Left lung (tissue), 4 donors: ENCODE measurements at regions not wholly inside any gene's neighbourhood (a gene's known extent, or its start where the extent isn't known, plus 50 kb on each side); places are given as distances from the start of the nearest gene placed in this dataset.

Experiments used
- ATAC-seq: fragments of 200-7000 bp; cut with Tn5 transposase; one replicate; pipeline ENCODE4 v1.9.1; 2020; ENCODE audit warnings: moderate library complexity
- DNase-seq, 4 donors: peaks; one replicate each; pipeline ENCODE4 v3.0.0-alpha.2; 2013 to 2020
- H3K27ac ChIP-seq, 2 donors: fragments of 200-600 bp; sonication (generic) in 1 of 2; one replicate each; pipeline versions ENCODE4 v1.5.0 to v1.8.0; 2020 to 2021
- H3K27me3 ChIP-seq, 2 donors: fragments of 200-600 bp; sonication (generic) in 1 of 2; one replicate each; pipeline versions ENCODE4 v1.5.0 to v1.8.0; 2020 to 2021
- H3K36me3 ChIP-seq, 2 donors: fragments of 200-600 bp; sonication (generic) in 1 of 2; one replicate each; pipeline versions ENCODE4 v1.5.0 to v1.8.0; 2020 to 2021
- H3K4me1 ChIP-seq, 2 donors: fragments of 200-600 bp; one replicate each; pipeline ENCODE4 v1.8.0; 2021
- H3K4me3 ChIP-seq, 2 donors: fragments of 200-600 bp; sonication (generic) in 1 of 2; one replicate each; pipeline versions ENCODE4 v1.5.0 to v1.8.0; 2020 to 2021; ENCODE audit warnings: mild to moderate bottlenecking in 1 of 2
- H3K9me3 ChIP-seq, 2 donors: fragments of 200-600 bp; sonication (generic) in 1 of 2; one replicate each; pipeline versions ENCODE4 v1.5.0 to v1.8.0; 2020 to 2021
- intact Hi-C, 2 donors: fragments of 100-400 bp; cut with DNase I; formaldehyde crosslinking; loops; one replicate each; pipeline versions ENCODE4 v1.11.2 to v1.14.2; 2022
- TF ChIP-seq, protein P1 (sequence below), 2 donors: fragments of 200-600 bp; sonication (generic) in 1 of 2; IDR thresholded peaks; one replicate each; pipeline versions ENCODE4 v1.5.0 to v1.8.0; 2021; ENCODE audit warnings: antibody characterized with exemption in 2 of 2
- donor health status: DM: no; HTN: yes; CAD: no.
- donor health status: DM: no; HTN: no; CAD: no.

DNA sequence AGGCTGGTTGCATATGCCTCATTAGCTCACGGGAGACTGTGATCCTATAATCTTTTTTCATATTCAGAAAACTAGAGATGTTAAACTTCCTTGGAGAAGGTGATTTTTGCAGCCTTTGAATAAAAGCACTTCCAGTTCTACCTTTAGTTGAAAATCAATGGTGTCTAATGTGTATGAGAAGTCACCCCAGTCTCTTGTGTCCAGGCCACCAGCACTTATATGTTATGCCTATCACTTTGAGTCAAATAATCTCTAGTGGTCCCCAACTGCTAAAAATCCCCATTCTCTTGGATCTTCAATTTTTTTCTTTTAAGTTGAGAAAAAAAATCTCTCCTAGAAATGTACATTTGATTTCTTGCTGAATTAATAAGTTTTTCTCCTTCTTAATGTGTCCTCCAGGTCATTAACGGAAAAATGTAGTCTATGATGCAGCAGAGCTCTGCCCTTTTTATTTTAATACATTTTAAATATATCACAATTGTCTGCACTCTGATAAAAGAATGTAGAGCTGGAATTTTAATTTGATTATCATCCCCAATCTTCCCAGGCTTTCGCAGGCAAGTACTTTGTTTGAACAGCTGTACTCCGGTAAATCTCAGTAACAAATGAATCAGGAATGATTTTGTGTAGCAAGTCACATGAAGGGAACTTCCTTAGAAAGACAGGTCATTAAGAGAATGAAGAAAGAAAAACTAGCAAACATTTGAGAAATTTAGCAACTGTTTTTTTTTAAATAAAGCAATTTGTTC, 147.0 kb downstream of the SOX4 start:
- Histone ChIP-seq H3K9me3 (no peaks in the 10 kb centered on the region), H3K27ac (peak overlapping the region in 1 of 2 donors; percentile 10), H3K4me3 (no peak overlapping the region), H3K36me3 (no peaks in the 10 kb centered on the region), H3K4me1 (peaks cover 0 to 4% of the 10 kb centered on the region in 2 donors), H3K27me3 (no peaks in the 10 kb centered on the region)
- no peak for DNase-seq
- no peak for ATAC-seq
- intact Hi-C loops, result no loop called here
- TF ChIP-seq, protein P1, sequence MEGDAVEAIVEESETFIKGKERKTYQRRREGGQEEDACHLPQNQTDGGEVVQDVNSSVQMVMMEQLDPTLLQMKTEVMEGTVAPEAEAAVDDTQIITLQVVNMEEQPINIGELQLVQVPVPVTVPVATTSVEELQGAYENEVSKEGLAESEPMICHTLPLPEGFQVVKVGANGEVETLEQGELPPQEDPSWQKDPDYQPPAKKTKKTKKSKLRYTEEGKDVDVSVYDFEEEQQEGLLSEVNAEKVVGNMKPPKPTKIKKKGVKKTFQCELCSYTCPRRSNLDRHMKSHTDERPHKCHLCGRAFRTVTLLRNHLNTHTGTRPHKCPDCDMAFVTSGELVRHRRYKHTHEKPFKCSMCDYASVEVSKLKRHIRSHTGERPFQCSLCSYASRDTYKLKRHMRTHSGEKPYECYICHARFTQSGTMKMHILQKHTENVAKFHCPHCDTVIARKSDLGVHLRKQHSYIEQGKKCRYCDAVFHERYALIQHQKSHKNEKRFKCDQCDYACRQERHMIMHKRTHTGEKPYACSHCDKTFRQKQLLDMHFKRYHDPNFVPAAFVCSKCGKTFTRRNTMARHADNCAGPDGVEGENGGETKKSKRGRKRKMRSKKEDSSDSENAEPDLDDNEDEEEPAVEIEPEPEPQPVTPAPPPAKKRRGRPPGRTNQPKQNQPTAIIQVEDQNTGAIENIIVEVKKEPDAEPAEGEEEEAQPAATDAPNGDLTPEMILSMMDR (IDR thresholded peaks at IDR 0.05), result no peak

DNA sequence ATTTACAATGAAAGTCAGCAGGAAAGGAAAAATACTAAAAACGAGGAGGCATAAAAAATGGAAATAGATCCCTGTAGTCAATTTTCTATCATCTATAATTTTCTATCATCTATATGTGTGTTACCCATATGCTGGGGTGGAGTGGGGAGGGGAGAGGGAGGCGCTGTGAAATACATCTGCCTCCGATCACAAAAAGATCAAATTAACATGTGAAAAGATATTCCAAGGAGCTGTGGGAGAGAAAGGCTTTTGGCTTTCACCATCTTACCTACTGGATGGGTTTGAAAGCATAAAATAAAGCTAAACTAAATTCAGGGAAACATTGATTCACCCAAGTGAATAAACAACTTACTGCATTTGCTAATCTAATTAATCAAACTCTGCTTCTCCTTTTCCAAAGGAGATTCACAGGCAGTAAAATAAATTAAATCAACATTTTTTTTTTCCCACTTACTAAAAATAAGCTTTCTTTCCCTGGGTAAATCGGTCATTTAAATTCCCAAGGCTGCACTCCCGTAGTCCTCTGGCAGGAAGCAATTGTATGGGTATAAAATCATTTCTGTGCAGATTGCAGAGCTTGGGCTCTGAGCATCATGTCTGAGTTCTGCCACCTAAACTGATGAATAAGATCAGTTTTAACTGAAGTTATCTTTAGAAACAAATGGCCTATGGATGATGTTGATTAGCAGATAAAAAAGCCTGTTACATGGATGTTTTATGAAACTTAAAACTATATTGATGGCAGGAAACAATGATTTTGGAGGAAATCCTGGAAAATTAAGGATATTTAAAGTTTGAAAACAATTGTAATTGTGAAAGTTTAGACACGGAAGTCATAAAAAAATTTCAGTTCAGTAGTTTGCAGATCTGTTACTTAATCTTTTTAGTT, 147.9 kb downstream of the SOX4 start:
- intact Hi-C loops, result no loop called here
- Histone ChIP-seq H3K36me3 (no peaks in the 10 kb centered on the region), H3K27ac (peak overlapping the region in 1 of 2 donors; percentile 10), H3K4me3 (no peak overlapping the region), H3K9me3 (no peaks in the 10 kb centered on the region), H3K4me1 (peaks cover 0 to 4% of the 10 kb centered on the region in 2 donors), H3K27me3 (no peaks in the 10 kb centered on the region)
- DNase-seq (no peak), ATAC-seq (no peak)
- TF ChIP-seq, protein P1 (IDR thresholded peaks at IDR 0.05), result no peak

GRCh38 chr6:21742238-21742660, 148.7 kb downstream of the SOX4 start:
- ATAC-seq, result no peak
- Histone ChIP-seq H3K36me3 (no peaks in the 10 kb centered on the region), H3K9me3 (no peaks in the 10 kb centered on the region), H3K4me1 (peaks cover 0 to 4% of the 10 kb centered on the region in 2 donors), H3K4me3 (no peak overlapping the region), H3K27ac (no peak overlapping the region), H3K27me3 (no peaks in the 10 kb centered on the region)
- intact Hi-C loops, result no loop called here
- TF ChIP-seq, protein P1 (IDR thresholded peaks at IDR 0.05), result no peak
- DNase-seq, result peak in 1 of 4 donors; percentile 54

DNA sequence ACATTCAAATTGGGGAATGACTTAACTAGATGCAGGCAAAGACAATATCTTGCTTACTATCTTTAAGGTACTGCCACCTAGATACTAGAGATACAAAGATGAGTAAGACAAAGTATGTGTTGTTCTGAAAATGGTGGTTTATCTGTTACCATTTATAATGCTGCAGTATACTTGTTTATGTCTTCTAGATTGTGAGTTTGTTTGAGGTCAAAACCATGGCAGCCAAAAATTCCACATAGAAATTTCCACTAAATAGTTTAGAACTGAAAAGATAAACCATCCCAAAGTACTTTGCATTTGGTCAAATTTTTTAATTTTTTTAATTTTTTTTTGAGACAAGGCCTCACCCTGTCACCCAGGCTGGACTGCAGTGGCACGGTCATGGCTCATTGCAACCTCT, 150.8 kb downstream of the SOX4 start:
- ATAC-seq, result no peak
- H3K36me3 ChIP-seq, result no peaks in the 10 kb centered on the region
- H3K4me1 ChIP-seq, result peaks cover 0 to 4% of the 10 kb centered on the region in 2 donors

More for the DNA sequence above, 150.8 kb downstream of the SOX4 start:
- TF ChIP-seq, protein P1 (IDR thresholded peaks at IDR 0.05), result no peak
- Histone ChIP-seq H3K27me3 (no peaks in the 10 kb centered on the region), H3K27ac (no peak overlapping the region), H3K9me3 (no peaks in the 10 kb centered on the region), H3K4me3 (no peak overlapping the region)
- intact Hi-C loops, result no loop called here
- DNase-seq, result no peak
